ENCODE measurements at regions not wholly inside any gene's neighbourhood (a gene's known extent, or its start where the extent isn't known, plus 50 kb on each side); places are given as distances from the start of the nearest gene placed in this dataset.

DNA sequence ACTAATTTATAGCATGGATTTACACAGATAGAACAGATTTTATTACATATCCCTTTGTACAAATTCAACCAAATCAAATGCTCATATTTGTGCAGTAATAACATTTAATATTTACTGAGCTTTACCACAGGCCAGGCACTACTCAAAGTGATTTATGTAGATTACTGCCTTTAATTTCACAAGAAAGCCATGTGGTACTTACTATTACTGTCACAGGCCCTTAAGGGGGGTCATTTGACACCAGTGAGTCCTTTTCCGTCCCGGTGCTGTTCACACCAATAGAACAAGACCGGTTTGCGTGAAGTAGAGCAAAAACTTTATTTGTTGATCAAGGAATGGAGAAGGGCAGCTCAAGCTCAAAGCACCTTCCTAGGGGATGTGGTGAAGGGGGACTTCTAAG lies 308.5 kb upstream of the KCNN2 start:
- H3K4me3 ChIP-seq (ENCODE audit: low read depth in 1 of 2, low read length in 2 of 2), result no peak overlapping the region
- H3K27me3 ChIP-seq (ENCODE audit: low read depth, low read length), result no peaks in the 10 kb centered on the region
- no peak overlapping the region for H3K27ac ChIP-seq (ENCODE audit: low read length)
- no peaks in the 10 kb centered on the region for H3K9me3 ChIP-seq (ENCODE audit: control insufficient read depth in 1 of 2, low read length in 2 of 2)
- no peaks in the 10 kb centered on the region for H3K36me3 ChIP-seq (ENCODE audit: control insufficient read depth in 1 of 2, insufficient read depth in 2 of 2, low read length in 2 of 2)
- H3K4me1 ChIP-seq (ENCODE audit: control insufficient read depth in 1 of 2, insufficient read depth in 2 of 2, low read length in 2 of 2), result peaks cover 0 to 16% of the 10 kb centered on the region in 2 donors

GRCh38 chr5:114054594-114054993 lies 307.3 kb upstream of the KCNN2 start:
- Histone ChIP-seq H3K27me3 (ENCODE audit: low read depth, low read length) (no peaks in the 10 kb centered on the region), H3K4me3 (ENCODE audit: low read depth in 1 of 2, low read length in 2 of 2) (no peak overlapping the region), H3K27ac (ENCODE audit: low read length) (no peak overlapping the region)

GRCh38 chr5:114055318-114056184 lies 306.3 kb upstream of the KCNN2 start:
- Histone ChIP-seq H3K36me3 (ENCODE audit: control insufficient read depth in 1 of 2, insufficient read depth in 2 of 2, low read length in 2 of 2) (no peaks in the 10 kb centered on the region), H3K4me1 (ENCODE audit: control insufficient read depth in 1 of 2, insufficient read depth in 2 of 2, low read length in 2 of 2) (peaks cover 0 to 16% of the 10 kb centered on the region in 2 donors), H3K27ac (ENCODE audit: low read length) (no peak overlapping the region), H3K4me3 (ENCODE audit: low read depth in 1 of 2, low read length in 2 of 2) (peak overlapping the region; percentile 56 to 72), H3K9me3 (ENCODE audit: control insufficient read depth in 1 of 2, low read length in 2 of 2) (no peaks in the 10 kb centered on the region), H3K27me3 (ENCODE audit: low read depth, low read length) (no peaks in the 10 kb centered on the region)

More at GRCh38 chr5:114054594-114054993, 307.3 kb upstream of the KCNN2 start:
- no peaks in the 10 kb centered on the region for H3K9me3 ChIP-seq (ENCODE audit: control insufficient read depth in 1 of 2, low read length in 2 of 2)
- peaks cover 0 to 16% of the 10 kb centered on the region in 2 donors for H3K4me1 ChIP-seq (ENCODE audit: control insufficient read depth in 1 of 2, insufficient read depth in 2 of 2, low read length in 2 of 2)
- no peaks in the 10 kb centered on the region for H3K36me3 ChIP-seq (ENCODE audit: control insufficient read depth in 1 of 2, insufficient read depth in 2 of 2, low read length in 2 of 2)

- Histone ChIP-seq H3K36me3 (ENCODE audit: control insufficient read depth in 1 of 2, insufficient read depth in 2 of 2, low read length in 2 of 2) (no peaks in the 10 kb centered on the region), H3K9me3 (ENCODE audit: control insufficient read depth in 1 of 2, low read length in 2 of 2) (no peaks in the 10 kb centered on the region), H3K4me3 (ENCODE audit: low read depth in 1 of 2, low read length in 2 of 2) (peak overlapping the region; percentile 12 to 72), H3K4me1 (ENCODE audit: control insufficient read depth in 1 of 2, insufficient read depth in 2 of 2, low read length in 2 of 2) (peaks cover 0 to 16% of the 10 kb centered on the region in 2 donors), H3K27ac (ENCODE audit: low read length) (no peak overlapping the region), H3K27me3 (ENCODE audit: low read depth, low read length) (no peaks in the 10 kb centered on the region)
These were observed 305.7 kb upstream of the KCNN2 start for GRCh38 chr5:114056185-114056538.

GRCh38 chr5:114060866-114061265 lies 301.0 kb upstream of the KCNN2 start:
- Histone ChIP-seq H3K27me3 (ENCODE audit: low read depth, low read length) (no peaks in the 10 kb centered on the region), H3K4me3 (ENCODE audit: low read depth in 1 of 2, low read length in 2 of 2) (no peak overlapping the region), H3K4me1 (ENCODE audit: control insufficient read depth in 1 of 2, insufficient read depth in 2 of 2, low read length in 2 of 2) (no peaks in the 10 kb centered on the region), H3K36me3 (ENCODE audit: control insufficient read depth in 1 of 2, insufficient read depth in 2 of 2, low read length in 2 of 2) (no peaks in the 10 kb centered on the region), H3K9me3 (ENCODE audit: control insufficient read depth in 1 of 2, low read length in 2 of 2) (no peaks in the 10 kb centered on the region), H3K27ac (ENCODE audit: low read length) (no peak overlapping the region)

- Histone ChIP-seq H3K4me1 (ENCODE audit: control insufficient read depth in 1 of 2, insufficient read depth in 2 of 2, low read length in 2 of 2) (no peaks in the 10 kb centered on the region), H3K9me3 (ENCODE audit: control insufficient read depth in 1 of 2, low read length in 2 of 2) (no peaks in the 10 kb centered on the region), H3K27me3 (ENCODE audit: low read depth, low read length) (no peaks in the 10 kb centered on the region), H3K27ac (ENCODE audit: low read length) (no peak overlapping the region), H3K36me3 (ENCODE audit: control insufficient read depth in 1 of 2, insufficient read depth in 2 of 2, low read length in 2 of 2) (no peaks in the 10 kb centered on the region), H3K4me3 (ENCODE audit: low read depth in 1 of 2, low read length in 2 of 2) (no peak overlapping the region)
These were observed 298.7 kb upstream of the KCNN2 start for GRCh38 chr5:114062932-114063867.

DNA sequence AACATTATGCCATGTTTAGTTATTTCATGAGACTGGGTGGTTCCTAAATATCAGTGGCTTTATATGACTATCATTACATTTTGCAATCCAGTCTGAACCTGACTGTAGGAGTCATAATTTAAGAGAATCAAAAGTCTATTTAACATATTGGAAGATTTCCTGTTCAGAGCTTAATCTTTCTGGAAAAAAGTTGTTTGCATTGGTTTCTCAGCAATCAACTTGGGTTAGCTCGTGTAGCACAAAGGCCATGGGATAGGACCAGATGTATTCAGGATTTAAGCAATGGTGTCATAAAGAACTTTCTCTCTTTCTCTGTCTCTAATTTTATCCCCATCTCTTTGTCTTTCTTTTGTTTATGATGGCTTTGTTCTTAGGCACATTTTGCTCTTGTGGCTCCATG lies 296.0 kb upstream of the KCNN2 start:
- H3K4me3 ChIP-seq (ENCODE audit: low read depth in 1 of 2, low read length in 2 of 2), result no peak overlapping the region
- no peaks in the 10 kb centered on the region for H3K9me3 ChIP-seq (ENCODE audit: control insufficient read depth in 1 of 2, low read length in 2 of 2)
- H3K27ac ChIP-seq (ENCODE audit: low read length), result no peak overlapping the region
- H3K27me3 ChIP-seq (ENCODE audit: low read depth, low read length), result no peaks in the 10 kb centered on the region
- no peaks in the 10 kb centered on the region for H3K36me3 ChIP-seq (ENCODE audit: control insufficient read depth in 1 of 2, insufficient read depth in 2 of 2, low read length in 2 of 2)
- H3K4me1 ChIP-seq (ENCODE audit: control insufficient read depth in 1 of 2, insufficient read depth in 2 of 2, low read length in 2 of 2), result no peaks in the 10 kb centered on the region

GRCh38 chr5:114070093-114070722 lies 291.7 kb upstream of the KCNN2 start:
- no peak overlapping the region for H3K27ac ChIP-seq (ENCODE audit: low read length)
- no peaks in the 10 kb centered on the region for H3K27me3 ChIP-seq (ENCODE audit: low read depth, low read length)
- no peak overlapping the region for H3K4me3 ChIP-seq (ENCODE audit: low read depth in 1 of 2, low read length in 2 of 2)
- H3K36me3 ChIP-seq (ENCODE audit: control insufficient read depth in 1 of 2, insufficient read depth in 2 of 2, low read length in 2 of 2), result no peaks in the 10 kb centered on the region
- no peaks in the 10 kb centered on the region for H3K4me1 ChIP-seq (ENCODE audit: control insufficient read depth in 1 of 2, insufficient read depth in 2 of 2, low read length in 2 of 2)
- no peaks in the 10 kb centered on the region for H3K9me3 ChIP-seq (ENCODE audit: control insufficient read depth in 1 of 2, low read length in 2 of 2)

DNA sequence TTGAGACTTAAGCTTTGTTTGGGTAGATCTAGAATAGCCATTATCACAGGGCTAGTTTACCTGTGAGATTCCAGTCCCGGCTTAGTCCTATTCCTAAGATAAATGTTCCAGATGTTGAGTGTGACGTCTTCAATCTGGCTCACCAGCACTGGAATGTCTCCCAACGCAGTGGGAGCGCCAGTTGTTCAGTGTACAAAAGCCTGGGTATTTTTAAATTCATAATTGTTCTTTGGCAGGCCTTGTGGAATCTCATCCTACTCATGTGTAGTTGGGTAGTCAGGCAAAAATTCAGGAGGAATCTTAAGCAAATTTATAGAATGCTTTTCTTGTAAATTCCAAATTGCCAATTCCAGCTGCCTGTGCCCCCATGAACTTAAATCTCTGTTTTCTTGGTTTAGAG lies 272.6 kb upstream of the KCNN2 start:
- no peak overlapping the region for H3K27ac ChIP-seq (ENCODE audit: low read length)
- H3K27me3 ChIP-seq (ENCODE audit: low read depth, low read length), result no peaks in the 10 kb centered on the region
- H3K36me3 ChIP-seq (ENCODE audit: control insufficient read depth in 1 of 2, insufficient read depth in 2 of 2, low read length in 2 of 2), result no peaks in the 10 kb centered on the region
- H3K9me3 ChIP-seq (ENCODE audit: control insufficient read depth in 1 of 2, low read length in 2 of 2), result peaks cover 0 to 7% of the 10 kb centered on the region in 2 donors
- H3K4me1 ChIP-seq (ENCODE audit: control insufficient read depth in 1 of 2, insufficient read depth in 2 of 2, low read length in 2 of 2), result no peaks in the 10 kb centered on the region
- H3K4me3 ChIP-seq (ENCODE audit: low read depth in 1 of 2, low read length in 2 of 2), result no peak overlapping the region

DNA sequence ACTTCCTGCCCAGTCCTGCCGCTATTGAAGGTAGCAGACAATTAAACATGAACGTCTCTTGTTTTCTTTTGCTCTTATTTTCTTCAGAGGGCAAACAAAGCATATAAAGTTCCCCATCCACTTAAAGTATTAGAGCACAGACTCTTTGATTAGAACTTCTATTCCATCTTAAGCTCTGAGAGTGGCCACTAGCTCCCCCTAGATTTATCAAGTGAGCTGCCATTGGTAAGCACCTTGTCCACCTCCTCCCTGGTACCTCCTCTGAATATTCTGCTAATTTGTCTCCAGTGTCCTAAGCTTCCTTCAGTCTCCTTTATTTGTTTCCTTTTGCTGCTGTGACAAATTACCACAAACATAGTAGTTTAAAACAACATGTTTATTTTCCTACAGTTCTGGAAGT lies 264.3 kb upstream of the KCNN2 start:
- H3K36me3 ChIP-seq (ENCODE audit: control insufficient read depth in 1 of 2, insufficient read depth in 2 of 2, low read length in 2 of 2), result no peaks in the 10 kb centered on the region

DNA sequence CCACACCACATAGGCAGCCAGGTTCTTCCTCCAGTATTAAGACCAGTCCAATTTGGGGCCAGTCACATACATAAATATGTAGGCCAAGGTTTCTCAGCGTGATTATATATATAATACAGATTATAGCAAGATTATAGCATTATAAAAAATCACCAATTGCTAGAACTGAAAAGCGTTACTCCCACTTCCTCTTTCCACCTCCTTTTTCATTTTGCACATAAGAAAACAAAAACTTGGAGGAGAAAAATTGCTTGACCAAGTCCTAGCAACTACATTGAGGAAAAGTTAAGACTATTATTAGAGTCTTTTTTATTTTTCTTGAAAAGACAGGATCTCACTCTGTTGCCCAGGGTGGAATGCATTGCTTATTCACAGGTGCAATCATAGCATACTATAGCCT lies 262.7 kb upstream of the KCNN2 start:
- Histone ChIP-seq H3K4me3 (ENCODE audit: low read depth in 1 of 2, low read length in 2 of 2) (no peak overlapping the region), H3K27me3 (ENCODE audit: low read depth, low read length) (no peaks in the 10 kb centered on the region), H3K4me1 (ENCODE audit: control insufficient read depth in 1 of 2, insufficient read depth in 2 of 2, low read length in 2 of 2) (no peaks in the 10 kb centered on the region), H3K27ac (ENCODE audit: low read length) (no peak overlapping the region), H3K36me3 (ENCODE audit: control insufficient read depth in 1 of 2, insufficient read depth in 2 of 2, low read length in 2 of 2) (no peaks in the 10 kb centered on the region), H3K9me3 (ENCODE audit: control insufficient read depth in 1 of 2, low read length in 2 of 2) (no peaks in the 10 kb centered on the region)

More for the DNA sequence above, 264.3 kb upstream of the KCNN2 start:
- Histone ChIP-seq H3K27ac (ENCODE audit: low read length) (no peak overlapping the region), H3K4me1 (ENCODE audit: control insufficient read depth in 1 of 2, insufficient read depth in 2 of 2, low read length in 2 of 2) (no peaks in the 10 kb centered on the region), H3K4me3 (ENCODE audit: low read depth in 1 of 2, low read length in 2 of 2) (no peak overlapping the region), H3K9me3 (ENCODE audit: control insufficient read depth in 1 of 2, low read length in 2 of 2) (peaks cover 0 to 2% of the 10 kb centered on the region in 2 donors), H3K27me3 (ENCODE audit: low read depth, low read length) (no peaks in the 10 kb centered on the region)
